Fibroblast of villous mesenchyme (primary cell): ENCODE measurements at regions not wholly inside any gene's neighbourhood (a gene's known extent, or its start where the extent isn't known, plus 50 kb on each side); places are given as distances from the start of the nearest gene placed in this dataset.

ENCODE experiments used
- DNase-seq: peaks from one replicate; pipeline ENCODE4 v3.0.0-alpha.2; 2010; ENCODE audit warnings: low read depth
- H3K4me3 ChIP-seq: 2 replicates; pipeline ENCODE4 v1.5.1; 2011; ENCODE audit warnings: low read depth, mild to moderate bottlenecking, low read length
- CTCF ChIP-seq: IDR thresholded peaks from 2 replicates; pipeline ENCODE4 v1.5.1; 2012; ENCODE audit warnings: low read depth, mild to moderate bottlenecking, low read length; ENCODE audit not compliant: insufficient read depth

GRCh38 chr4:104983615-104984179, 163.0 kb upstream of the TET2 start:
- H3K4me3 ChIP-seq = no peak overlapping the region
- no peak for DNase-seq
- no peak for TF ChIP-seq CTCF

GRCh38 chr4:104986306-104986705, 160.4 kb upstream of the TET2 start:
- no peak overlapping the region for H3K4me3 ChIP-seq
- TF ChIP-seq CTCF = no peak
- DNase-seq = no peak

- no peak overlapping the region for H3K4me3 ChIP-seq
- no peak for TF ChIP-seq CTCF
- peak; percentile 2 for DNase-seq
These were observed 157.3 kb upstream of the TET2 start for GRCh38 chr4:104989371-104989770.

- no peak overlapping the region for H3K4me3 ChIP-seq
- no peak for DNase-seq
- TF ChIP-seq CTCF = no peak
These were observed 144.4 kb upstream of the TET2 start for GRCh38 chr4:105002278-105002677.

- DNase-seq = no peak
- H3K4me3 ChIP-seq = no peak overlapping the region
- no peak for TF ChIP-seq CTCF
These were observed 132.4 kb upstream of the TET2 start for GRCh38 chr4:105014234-105014633.

- TF ChIP-seq CTCF = no peak
- DNase-seq = no peak
- no peak overlapping the region for H3K4me3 ChIP-seq
These were observed 132.0 kb upstream of the TET2 start for GRCh38 chr4:105014635-105015034.

- TF ChIP-seq CTCF = no peak
- no peak for DNase-seq
- no peak overlapping the region for H3K4me3 ChIP-seq
These were observed 130.9 kb upstream of the TET2 start for GRCh38 chr4:105015750-105016149.
